GM23248 (cell line): ENCODE measurements at regions not wholly inside any gene's neighbourhood (a gene's known extent, or its start where the extent isn't known, plus 50 kb on each side); places are given as distances from the start of the nearest gene placed in this dataset.

ENCODE experiments used
- EZH2 ChIP-seq: fragments of 200-600 bp; sonication (generic); IDR thresholded peaks from 2 replicates; pipeline ENCODE4 v1.6.1; 2018; ENCODE audit warnings: antibody characterized with exemption, mild to moderate bottlenecking; ENCODE audit not compliant: insufficient read depth, poor library complexity, severe bottlenecking
- EZH2phosphoT487 ChIP-seq: fragments of 200-600 bp; sonication (generic); IDR thresholded peaks from 2 replicates; pipeline ENCODE4 v1.6.1; 2018; ENCODE audit warnings: antibody characterized with exemption, moderate library complexity, mild to moderate bottlenecking, low read depth; ENCODE audit not compliant: insufficient read depth

DNA sequence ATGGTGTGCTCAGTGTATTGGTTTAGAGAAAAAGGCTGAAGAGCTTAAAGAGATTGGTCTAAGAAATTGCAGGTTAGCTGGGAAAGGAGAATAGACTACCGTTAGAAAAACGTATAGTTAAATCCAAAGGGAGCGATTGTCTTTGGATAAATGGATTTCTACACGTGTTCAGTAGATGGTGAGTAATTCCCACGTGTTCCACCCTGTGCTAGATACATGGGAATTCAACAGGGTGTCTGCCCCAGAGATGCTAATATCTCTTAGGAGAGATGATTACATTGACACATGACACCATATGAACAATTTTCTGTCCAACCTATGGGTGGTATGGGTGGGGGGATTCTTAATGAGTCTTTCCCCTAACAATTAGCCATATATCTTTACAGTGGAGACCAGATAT lies 99.8 kb downstream of the TDRD15 start:
- TF ChIP-seq EZH2 (no peak), EZH2phosphoT487 (no peak)
